OCI-LY7 (cell line): ENCODE measurements at regions not wholly inside any gene's neighbourhood (a gene's known extent, or its start where the extent isn't known, plus 50 kb on each side); places are given as distances from the start of the nearest gene placed in this dataset.

Experiments used
- BruUV-seq: library from RNA; stranded (reverse); fragments of 400-500 nt; replicated peaks from 2 replicates; lab custom pipeline; 2021; lab: Mats Ljungman, UMichigan
- CTCF ChIA-PET: fragments of 300-600 bp; sonication (Branson Sonifier 250); formaldehyde crosslinking; loops from one replicate; lab custom pipeline; 2022; ENCODE audit warnings: antibody characterized with exemption; ENCODE audit not compliant: unreplicated experiment; lab: Charles Lee
- POLR2A ChIA-PET: fragments of 300-600 bp; sonication (Branson Sonifier 250); formaldehyde crosslinking; loops from one replicate; lab custom pipeline; 2022; ENCODE audit warnings: antibody characterized with exemption; lab: Charles Lee
- DNase-seq: peaks from one replicate; pipeline ENCODE4 v3.0.0-alpha.2; 2015; ENCODE audit warnings: low spot score
- H2AFZ ChIP-seq: fragments of 200-600 bp; sonication (generic), shearing (Covaris generic); 2 replicates; pipeline ENCODE4 v1.6.1; 2014; ENCODE audit warnings: mild to moderate bottlenecking, antibody characterized with exemption, low read length, moderate library complexity
- H3K27ac ChIP-seq: fragments of 200-600 bp; sonication (generic); 2 replicates; pipeline ENCODE4 v1.5.1; 2014; ENCODE audit warnings: mixed run types, low read depth, mild to moderate bottlenecking, moderate library complexity, low read length, inconsistent platforms; ENCODE audit not compliant: poor library complexity, severe bottlenecking
- H3K36me3 ChIP-seq: fragments of 200-600 bp; sonication (generic); 2 replicates; pipeline ENCODE4 v1.6.1; 2014; ENCODE audit warnings: mild to moderate bottlenecking, antibody characterized with exemption, low read length, moderate library complexity, mixed read lengths; ENCODE audit not compliant: insufficient read depth
- H3K4me1 ChIP-seq: fragments of 200-600 bp; sonication (generic); 2 replicates; pipeline ENCODE4 v1.5.1; 2014; ENCODE audit warnings: mild to moderate bottlenecking, low read length; ENCODE audit not compliant: insufficient read depth, poor library complexity, severe bottlenecking
- H3K4me2 ChIP-seq: fragments of 200-600 bp; sonication (generic); 2 replicates; pipeline ENCODE4 v1.6.1; 2014; ENCODE audit warnings: mild to moderate bottlenecking, low read length
- H3K4me3 ChIP-seq: fragments of 200-600 bp; sonication (generic); 2 replicates; pipeline ENCODE4 v1.5.1; 2014; ENCODE audit warnings: mild to moderate bottlenecking, low read depth, low read length; ENCODE audit not compliant: poor library complexity, severe bottlenecking
- H3K79me2 ChIP-seq: fragments of 200-600 bp; sonication (generic); 2 replicates; pipeline ENCODE4 v1.6.1; 2016; ENCODE audit warnings: low read depth, mild to moderate bottlenecking, low read length, moderate library complexity, mixed read lengths; ENCODE audit not compliant: insufficient read depth
- H3K9me2 ChIP-seq: fragments of 200-600 bp; sonication (generic); 2 replicates; pipeline ENCODE4 v1.6.1; 2016; ENCODE audit warnings: mild to moderate bottlenecking, low read length, mixed read lengths; ENCODE audit not compliant: insufficient read depth
- H3K9me3 ChIP-seq: fragments of 200-600 bp; sonication (generic); 2 replicates; pipeline ENCODE4 v1.6.1; 2014; ENCODE audit warnings: mild to moderate bottlenecking, mixed run types, low read length, mixed read lengths
- H4K20me1 ChIP-seq: fragments of 200-600 bp; sonication (generic); 2 replicates; pipeline ENCODE4 v1.6.1; 2014; ENCODE audit warnings: mild to moderate bottlenecking, antibody characterized with exemption, low read length, moderate library complexity, mixed read lengths; ENCODE audit not compliant: insufficient read depth
- CTCF ChIP-seq: fragments of 200-600 bp; sonication (generic); conservative IDR thresholded peaks from 2 replicates; pipeline ENCODE4 v1.5.1; 2014; ENCODE audit warnings: mild to moderate bottlenecking, antibody characterized with exemption, low read length, moderate library complexity, mixed read lengths
- EZH2phosphoT487 ChIP-seq: fragments of 200-600 bp; sonication (generic); IDR thresholded peaks from 2 replicates; pipeline ENCODE4 v1.6.1; 2018; ENCODE audit warnings: low read depth, borderline replicate concordance, mild to moderate bottlenecking, mixed run types, antibody characterized with exemption, low read length, moderate library complexity, mixed read lengths
- intact Hi-C: fragments of 100-400 bp; cut with micrococcal nuclease; formaldehyde crosslinking; loops from one replicate; pipeline ENCODE4 v1.10.0; 2022; ENCODE audit not compliant: unreplicated experiment

GRCh38 chr2:45103351-45104345 is 94.4 kb upstream of the SIX2 start:
- no peaks in the 10 kb centered on the region for H3K9me2 ChIP-seq
- no peaks in the 10 kb centered on the region for H3K36me3 ChIP-seq
- peaks cover 4% of the 10 kb centered on the region for H3K4me1 ChIP-seq
- no peaks in the 10 kb centered on the region for H4K20me1 ChIP-seq
- H3K79me2 ChIP-seq, result no peaks in the 10 kb centered on the region
- intact Hi-C loops, result no loop called here
- no peak overlapping the region for H3K4me2 ChIP-seq
- no TSS peak for BruUV-seq
- POLR2A ChIA-PET, result interaction anchor here (0.9 to 1.3 kb wide), 2 partner anchors 9 to 15 kb away, joined by 5 read pairs; no protein-coding TSS in a partner anchor
- CTCF ChIA-PET, result no interaction called here
- TF ChIP-seq CTCF (no peak), EZH2phosphoT487 (no peak)
- H2AFZ ChIP-seq, result 0 out of 2 replicates have a peak overlapping the region, but pooled peaks have one; percentile 14
- no peak for DNase-seq
- H3K9me3 ChIP-seq, result no peaks in the 10 kb centered on the region; the same call in 1 of the 2 replicates
- no peak overlapping the region for H3K4me3 ChIP-seq
- no peak overlapping the region for H3K27ac ChIP-seq

- ChIA-PET POLR2A (interaction anchor here (0.9 kb wide), 1 partner anchor 16 kb away, joined by 5 read pairs; no protein-coding TSS in a partner anchor), CTCF (no interaction called here)
- TF ChIP-seq CTCF (no peak), EZH2phosphoT487 (no peak)
- H2AFZ ChIP-seq, result no peak overlapping the region; the same call in 1 of the 2 replicates
- H3K9me3 ChIP-seq, result no peaks in the 10 kb centered on the region; the same call in 1 of the 2 replicates
- no peak overlapping the region for H3K4me2 ChIP-seq
- DNase-seq, result no peak
- BruUV-seq, result no TSS peak
- no peaks in the 10 kb centered on the region for H3K36me3 ChIP-seq
- no peaks in the 10 kb centered on the region for H4K20me1 ChIP-seq
- no peaks in the 10 kb centered on the region for H3K79me2 ChIP-seq
- H3K9me2 ChIP-seq, result no peaks in the 10 kb centered on the region
- H3K4me1 ChIP-seq, result peaks cover 4% of the 10 kb centered on the region
- no peak overlapping the region for H3K4me3 ChIP-seq
- H3K27ac ChIP-seq, result no peak overlapping the region
- intact Hi-C loops, result no loop called here
Observed at GRCh38 chr2:45102579-45103117, 93.4 kb upstream of the SIX2 start.
